H1 (cell line): ENCODE measurements at regions not wholly inside any gene's neighbourhood (a gene's known extent, or its start where the extent isn't known, plus 50 kb on each side); places are given as distances from the start of the nearest gene placed in this dataset.

Source experiments
- CTCF ChIA-PET: fragments of 300-600 bp; sonication (Branson Sonifier 250); formaldehyde crosslinking; loops from one replicate; lab custom pipeline; 2021; ENCODE audit not compliant: partially characterized antibody; lab: Charles Lee
- POLR2A ChIA-PET: fragments of 300-600 bp; sonication (Branson Sonifier 250); formaldehyde crosslinking; loops from one replicate; lab custom pipeline; 2021; ENCODE audit warnings: inconsistent platforms; ENCODE audit not compliant: partially characterized antibody; lab: Charles Lee
- DNase-seq, 2 experiments: peaks; one replicate each; pipeline versions ENCODE4 v3.0.0 to v3.0.0-alpha.2; 2010 to 2022; ENCODE audit warnings: low spot score in 2 of 2, low read depth in 1 of 2, mixed read lengths in 1 of 2
- FAIRE-seq: peaks from 2 replicates; lab custom pipeline; 2011; peaks lifted over from hg19 to GRCh38; lab: Jason Lieb, UNC
- H2AFZ ChIP-seq: 2 replicates; pipeline ENCODE4 v1.8.1; 2012; ENCODE audit warnings: low read length, inconsistent platforms
- H2AK5ac ChIP-seq: 2 replicates; pipeline ENCODE4 v1.6.1; 2013; ENCODE audit warnings: low read depth, low read length
- H2BK120ac ChIP-seq: replicated peaks from 2 replicates; pipeline ENCODE3; 2013; ENCODE audit warnings: low read depth, low read length, inconsistent platforms
- H2BK12ac ChIP-seq: 2 replicates; pipeline ENCODE4 v1.6.1; 2013; ENCODE audit warnings: low read depth, low read length
- H2BK15ac ChIP-seq: 2 replicates; pipeline ENCODE4 v1.6.1; 2013; ENCODE audit warnings: low read length
- H2BK20ac ChIP-seq: 2 replicates; pipeline ENCODE4 v1.6.1; 2013; ENCODE audit warnings: low read length
- H2BK5ac ChIP-seq: 2 replicates; pipeline ENCODE4 v1.6.1; 2013; ENCODE audit warnings: low read depth, low read length
- H3K14ac ChIP-seq: 2 replicates; pipeline ENCODE4 v1.6.1; 2013; ENCODE audit warnings: inconsistent platforms; ENCODE audit not compliant: insufficient read length
- H3K18ac ChIP-seq: 2 replicates; pipeline ENCODE4 v1.6.1; 2013; ENCODE audit warnings: low read length; ENCODE audit errors: extremely low read depth
- H3K23ac ChIP-seq: 2 replicates; pipeline ENCODE4 v1.6.1; 2013; ENCODE audit warnings: inconsistent platforms; ENCODE audit not compliant: insufficient read length
- H3K23me2 ChIP-seq: 2 replicates; pipeline ENCODE4 v1.6.1; 2013; ENCODE audit warnings: low read depth, low read length
- H3K27ac ChIP-seq: 2 replicates; pipeline ENCODE4 v1.6.1; 2011; ENCODE audit warnings: low read depth, low read length, inconsistent platforms
- H3K27me3 ChIP-seq, 4 experiments: replicated peaks in 1 of 4; 1 replicate in 1 of 4; 2 replicates in 3 of 4; pipeline versions ENCODE4 v1.6.1 to v1.8.1; 2011 to 2013; ENCODE audit warnings: low read length in 3 of 4, mild to moderate bottlenecking in 3 of 4, inconsistent platforms in 2 of 4, mixed read lengths in 2 of 4, moderate library complexity in 1 of 4; ENCODE audit not compliant: control insufficient read depth in 3 of 4, insufficient read depth in 3 of 4; ENCODE audit errors: extremely low read depth in 1 of 4
- H3K36me3 ChIP-seq, 4 experiments: 2 replicates each; pipeline versions ENCODE4 v1.6.1 to v1.8.1; 2011 to 2013; ENCODE audit warnings: mild to moderate bottlenecking in 4 of 4, low read length in 3 of 4, moderate library complexity in 2 of 4, control low read depth in 1 of 4, inconsistent platforms in 1 of 4; ENCODE audit not compliant: insufficient read depth in 4 of 4, control insufficient read depth in 2 of 4
- H3K4ac ChIP-seq: replicated peaks from 2 replicates; pipeline ENCODE3; 2013; ENCODE audit warnings: low read length, low read depth, mixed read lengths, inconsistent platforms; ENCODE audit not compliant: insufficient read length
- H3K4me1 ChIP-seq, 4 experiments: replicated peaks in 1 of 4; 1 replicate in 1 of 4; 2 replicates in 3 of 4; pipeline versions ENCODE4 v1.6.1 to v1.8.1; 2011 to 2013; ENCODE audit warnings: low read length in 3 of 4, inconsistent platforms in 2 of 4, mixed read lengths in 1 of 4; ENCODE audit not compliant: insufficient read depth in 4 of 4, control insufficient read depth in 3 of 4
- H3K4me2 ChIP-seq, 2 experiments: 2 replicates each; pipeline versions ENCODE4 v1.6.1 to v1.8.1; 2011 to 2013; ENCODE audit warnings: low read depth in 2 of 2, low read length in 2 of 2, control low read depth in 1 of 2, inconsistent platforms in 1 of 2, mild to moderate bottlenecking in 1 of 2; ENCODE audit not compliant: insufficient read depth in 1 of 2
- H3K4me3 ChIP-seq, 4 experiments: fragments of 200-600, 300-600 bp in 1 of 4; sonication (generic), shearing (Covaris generic), sonication (Bioruptor Twin) in 1 of 4; 2 replicates each; pipeline versions ENCODE4 v1.5.1 to v1.8.1; 2011 to 2016; ENCODE audit warnings: low read length in 4 of 4, low read depth in 3 of 4, control low read depth in 2 of 4, inconsistent platforms in 2 of 4, mild to moderate bottlenecking in 2 of 4, mixed read lengths in 1 of 4, moderate library complexity in 1 of 4; ENCODE audit not compliant: insufficient read depth in 2 of 4; ENCODE audit errors: extremely low read depth in 1 of 4
- H3K56ac ChIP-seq: replicated peaks from 2 replicates; pipeline ENCODE3; 2013; ENCODE audit warnings: low read depth, mild to moderate bottlenecking, mixed read lengths, low read length, inconsistent platforms; ENCODE audit not compliant: insufficient read length
- H3K79me1 ChIP-seq: 2 replicates; pipeline ENCODE4 v1.6.1; 2013; ENCODE audit warnings: low read depth, low read length, control low read depth
- H3K79me2 ChIP-seq, 2 experiments: 2 replicates each; pipeline versions ENCODE4 v1.6.1 to v1.8.1; 2012 to 2013; ENCODE audit warnings: low read length in 2 of 2, mild to moderate bottlenecking in 2 of 2, inconsistent platforms in 1 of 2; ENCODE audit not compliant: insufficient read depth in 2 of 2, control insufficient read depth in 1 of 2
- H3K9ac ChIP-seq, 4 experiments: replicated peaks in 1 of 4; 1 replicate in 1 of 4; 2 replicates in 3 of 4; pipeline versions ENCODE4 v1.6.1 to v1.8.1; 2011 to 2013; ENCODE audit warnings: low read depth in 3 of 4, low read length in 3 of 4, control low read depth in 2 of 4, mild to moderate bottlenecking in 2 of 4, moderate library complexity in 2 of 4, inconsistent platforms in 1 of 4; ENCODE audit errors: extremely low read depth in 1 of 4
- H3K9me3 ChIP-seq, 2 experiments: 2 replicates each; pipeline versions ENCODE4 v1.6.1 to v1.8.1; 2012 to 2013; ENCODE audit warnings: mild to moderate bottlenecking in 2 of 2, moderate library complexity in 2 of 2, control low read depth in 1 of 2, inconsistent platforms in 1 of 2, low read depth in 1 of 2, low read length in 1 of 2, mixed read lengths in 1 of 2; ENCODE audit not compliant: insufficient read depth in 2 of 2
- H4K20me1 ChIP-seq, 2 experiments: replicated peaks in 1 of 2; 2 replicates each; pipeline versions ENCODE3 to v1.8.1; 2011 to 2013; ENCODE audit warnings: inconsistent platforms in 2 of 2, low read length in 2 of 2, mild to moderate bottlenecking in 1 of 2; ENCODE audit not compliant: insufficient read depth in 2 of 2, control insufficient read depth in 1 of 2
- H4K5ac ChIP-seq: 2 replicates; pipeline ENCODE4 v1.6.1; 2013; ENCODE audit warnings: low read length, low read depth, mixed read lengths, inconsistent platforms; ENCODE audit not compliant: insufficient read length
- H4K8ac ChIP-seq: 2 replicates; pipeline ENCODE4 v1.8.0; 2013; ENCODE audit warnings: mild to moderate bottlenecking, moderate library complexity, low read length, inconsistent platforms; ENCODE audit not compliant: insufficient read depth; ENCODE audit errors: extremely low read depth
- H4K91ac ChIP-seq: replicated peaks from 2 replicates; pipeline ENCODE3; 2013; ENCODE audit warnings: low read length, mixed read lengths, inconsistent platforms; ENCODE audit not compliant: insufficient read length
- PHF8 ChIP-seq: fragments of 200-600 bp; sonication (generic); conservative IDR thresholded peaks from 2 replicates; pipeline ENCODE4 v1.7.1; 2012; ENCODE audit warnings: low read depth, mild to moderate bottlenecking, inconsistent platforms, low read length, moderate library complexity
- RAD21 ChIP-seq, 2 experiments: IDR thresholded peaks in 1 of 2; conservative IDR thresholded peaks in 1 of 2; 2 replicates each; pipeline ENCODE4 v1.6.1; 2011; ENCODE audit warnings: low read depth in 2 of 2, low read length in 2 of 2, improper control_type of control experiment in 1 of 2, inconsistent platforms in 1 of 2, mild to moderate bottlenecking in 1 of 2, moderate library complexity in 1 of 2
- WGBS, 2 experiments: shearing (Covaris generic) in 1 of 2; methylation state at CpG; one replicate each; pipeline versions ENCODE4 v1.1.6 to v1.1.7; 2013 to 2015; ENCODE audit warnings: low lambda C conversion rate in 2 of 2, mixed read lengths in 2 of 2, inconsistent platforms in 1 of 2, low coverage in 1 of 2, missing lambda C conversion rate in 1 of 2; ENCODE audit not compliant: insufficient replicate concordance in 2 of 2, insufficient coverage in 1 of 2, insufficient read length in 1 of 2; ENCODE audit errors: extremely low coverage in 1 of 2, missing lambda C conversion rate in 1 of 2; 5-methylcytosine and 5-hydroxymethylcytosine counted together

DNA sequence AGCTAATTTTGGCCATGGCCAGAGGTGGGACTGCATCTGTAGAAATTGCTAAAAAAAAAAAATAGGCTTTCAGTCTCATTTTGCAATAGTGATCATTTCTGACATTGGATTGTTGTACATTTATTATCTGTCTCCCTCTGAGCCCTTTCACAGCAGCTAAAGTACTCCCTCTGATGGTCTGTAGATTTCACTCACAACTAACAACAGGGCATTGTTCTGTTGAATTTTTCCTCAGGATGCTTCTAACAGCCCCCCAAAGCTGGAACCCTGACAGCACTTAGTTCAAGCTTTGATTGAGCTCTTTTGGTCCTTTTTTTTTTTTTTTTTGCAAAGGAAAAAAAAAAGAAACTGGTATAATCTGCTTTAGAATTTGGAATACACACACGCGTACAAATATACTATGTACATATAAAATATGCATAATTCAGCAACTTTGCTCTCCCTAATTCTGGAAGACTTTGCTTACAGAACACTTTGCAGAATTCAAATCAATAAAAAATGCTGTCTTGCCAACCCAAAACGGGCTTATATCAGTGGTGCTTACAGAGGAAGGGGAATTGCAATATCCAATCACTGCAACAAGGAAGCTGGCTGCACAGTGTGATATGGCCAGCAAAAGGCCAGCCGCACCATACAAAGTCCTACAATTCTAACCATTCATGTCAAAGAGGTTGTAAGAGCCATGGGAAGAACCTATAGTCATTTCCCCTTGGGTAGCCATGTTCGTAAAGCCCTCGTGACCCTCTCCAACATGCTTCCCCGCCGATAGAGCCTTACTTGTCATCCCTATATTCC, 406.4 kb downstream of the SMARCA1 start:
- Histone ChIP-seq H3K4me3 (no peak overlapping the region), H2BK120ac (no peak overlapping the region), H2AK5ac (no peak overlapping the region), H3K4me1 (no peaks in the 10 kb centered on the region), H3K18ac (no peak overlapping the region), H3K4me2 (no peak overlapping the region), H3K79me2 (no peaks in the 10 kb centered on the region), H3K36me3 (no peaks in the 10 kb centered on the region), H2AFZ (no peak overlapping the region), H3K9ac (no peak overlapping the region), H2BK5ac (no peak overlapping the region), H4K20me1 (no peaks in the 10 kb centered on the region), H3K79me1 (no peaks in the 10 kb centered on the region), H4K8ac (no peak overlapping the region), H3K27me3 (no peaks in the 10 kb centered on the region), H2BK12ac (no peak overlapping the region), H3K23me2 (no peaks in the 10 kb centered on the region), H2BK20ac (no peak overlapping the region), H3K23ac (no peak overlapping the region), H3K14ac (no peak overlapping the region), H3K4ac (no peak overlapping the region), H3K27ac (no peak overlapping the region), H2BK15ac (no peak overlapping the region), H3K9me3 (no peaks in the 10 kb centered on the region), H3K56ac (no peak overlapping the region), H4K5ac (no peak overlapping the region), H4K91ac (no peak overlapping the region)
- POLR2A ChIA-PET = interaction anchor here (1.5 kb wide), 1 partner anchor 11 kb away, joined by 4 read pairs; no protein-coding TSS in a partner anchor
- no peak for DNase-seq
- CTCF ChIA-PET = interaction anchor here (0.6 to 2.9 kb wide), 8 partner anchors 11 to 149 kb away, joined by 3 to 11 read pairs (median 6); no protein-coding TSS in a partner anchor
- WGBS, 2 experiments = 95% methylated on average over 8 of the region's 8 CpGs; no CpG with 5 or more reads in 1 of the 2 experiments
- TF ChIP-seq RAD21 (IDR thresholded peaks at IDR 0.05 in 1 of 2, conservative IDR thresholded peaks at IDR 0.05 in 1 of 2; ENCODE audit: low read depth in 2 of 2, low read length in 2 of 2) = peak; percentile 27 to 50; a peak in 3 of 4 replicates
- no peak for TF ChIP-seq PHF8
- FAIRE-seq = no peak
